HEK293 (cell line): ENCODE measurements at regions not wholly inside any gene's neighbourhood (a gene's known extent, or its start where the extent isn't known, plus 50 kb on each side); places are given as distances from the start of the nearest gene placed in this dataset.

Experiments used
- CTCF ChIA-PET: fragments of 350-600 bp; formaldehyde crosslinking; extraction: SDS; loops from one replicate; lab custom pipeline; 2021; ENCODE audit warnings: antibody characterized with exemption; lab: Yijun Ruan, JAX
- POLR2A ChIA-PET: fragments of 300-600 bp; formaldehyde crosslinking; extraction: SDS; loops from one replicate; lab custom pipeline; 2020; ENCODE audit warnings: antibody characterized with exemption, inconsistent platforms; lab: Yijun Ruan, JAX
- H3K27ac ChIP-seq: fragments of 200-500 bp; sonication (Bioruptor generic); 2 replicates; pipeline ENCODE4 v1.5.1; 2014; ENCODE audit warnings: low read depth, low read length, control low read depth, inconsistent platforms; ENCODE audit errors: extremely low read depth
- H3K36me3 ChIP-seq, 2 experiments: fragments of 200-500 bp in 1 of 2; sonication (Bioruptor generic) in 1 of 2; 1 replicate in 1 of 2; 2 replicates in 1 of 2; pipeline ENCODE4 v1.5.1; 2014 to 2017; ENCODE audit warnings: inconsistent platforms in 2 of 2, low read length in 2 of 2; ENCODE audit not compliant: control insufficient read depth in 2 of 2, insufficient read depth in 1 of 2
- H3K4me1 ChIP-seq: fragments of 200-500 bp; sonication (Bioruptor generic); 2 replicates; pipeline ENCODE4 v1.5.1; 2014; ENCODE audit warnings: mild to moderate bottlenecking, low read length, inconsistent platforms; ENCODE audit not compliant: control insufficient read depth, insufficient read depth
- H3K4me3 ChIP-seq: 2 replicates; pipeline ENCODE4 v1.5.1; 2011; ENCODE audit warnings: low read depth, mild to moderate bottlenecking, control low read depth, low read length, moderate library complexity
- H3K9me3 ChIP-seq: fragments of 200-500 bp; sonication (Bioruptor generic); 2 replicates; pipeline ENCODE4 v1.5.1; 2014; ENCODE audit warnings: low read depth, low read length, inconsistent platforms; ENCODE audit not compliant: control insufficient read depth, insufficient read depth
- AEBP2 ChIP-seq: fragments of 450-650 bp; formaldehyde crosslinking; IDR thresholded peaks from 2 replicates; pipeline ENCODE4 v1.5.1; 2016; ENCODE audit warnings: missing biosample characterization, missing genetic modification characterization, borderline replicate concordance
- KLF16 ChIP-seq: fragments of 450-650 bp; formaldehyde crosslinking; IDR thresholded peaks from 2 replicates; pipeline ENCODE4 v1.5.1; 2017; ENCODE audit warnings: missing biosample characterization, missing genetic modification characterization
- MEIS1 ChIP-seq: sonication (generic); formaldehyde crosslinking; IDR thresholded peaks from 2 replicates; pipeline ENCODE4 v1.8.1; 2022; ENCODE audit warnings: missing genetic modification reagents, mild to moderate bottlenecking, borderline replicate concordance
- OVOL3 ChIP-seq: fragments of 450-650 bp; formaldehyde crosslinking; IDR thresholded peaks from 2 replicates; pipeline ENCODE4 v1.5.1; 2016; ENCODE audit warnings: missing biosample characterization, missing genetic modification characterization
- ZFP3 ChIP-seq: fragments of 450-650 bp; formaldehyde crosslinking; IDR thresholded peaks from 2 replicates; pipeline ENCODE4 v1.5.1; 2016; ENCODE audit warnings: low read depth, missing biosample characterization, missing genetic modification characterization
- ZNF133 ChIP-seq: fragments of 450-650 bp; formaldehyde crosslinking; IDR thresholded peaks from 2 replicates; pipeline ENCODE4 v1.5.1; 2016; ENCODE audit warnings: missing biosample characterization, missing genetic modification characterization
- ZNF18 ChIP-seq: fragments of 450-650 bp; formaldehyde crosslinking; IDR thresholded peaks from 2 replicates; pipeline ENCODE4 v1.5.1; 2016; ENCODE audit warnings: missing biosample characterization, missing genetic modification characterization
- ZNF501 ChIP-seq: fragments of 450-650 bp; formaldehyde crosslinking; IDR thresholded peaks from 2 replicates; pipeline ENCODE4 v1.5.1; 2016; ENCODE audit warnings: missing biosample characterization, missing genetic modification characterization

GRCh38 chr7:81819861-81820260 is 50.0 kb upstream of the HGF start:
- TF ChIP-seq ZNF133 (tag by site-specific recombination) (no peak), MEIS1 (CRISPR knock-in tag) (no peak), ZFP3 (tag by site-specific recombination) (no peak), AEBP2 (tag by site-specific recombination) (no peak), ZNF18 (tag by site-specific recombination) (no peak), ZNF501 (tag by site-specific recombination) (no peak), OVOL3 (tag by site-specific recombination) (no peak), KLF16 (no peak)
- CTCF ChIA-PET: interaction anchor here (0.7 kb wide), 1 partner anchor 196 kb away, joined by 3 read pairs; no protein-coding TSS in a partner anchor
- no peaks in the 10 kb centered on the region for H3K9me3 ChIP-seq
- no peak overlapping the region for H3K4me3 ChIP-seq
- no peak overlapping the region for H3K27ac ChIP-seq
- H3K36me3 ChIP-seq: no peaks in the 10 kb centered on the region
- POLR2A ChIA-PET: no interaction called here
- no peaks in the 10 kb centered on the region for H3K4me1 ChIP-seq
